SU-DHL-6 (cell line): ENCODE measurements at regions not wholly inside any gene's neighbourhood (a gene's known extent, or its start where the extent isn't known, plus 50 kb on each side); places are given as distances from the start of the nearest gene placed in this dataset.

Experiments used
- H2AFZ ChIP-seq: fragments of 200-600 bp; sonication (generic); 2 replicates; pipeline ENCODE4 v1.6.1; 2014; ENCODE audit warnings: low read depth, mild to moderate bottlenecking, moderate library complexity, mixed read lengths, antibody characterized with exemption, low read length; ENCODE audit not compliant: severe bottlenecking
- H3F3A ChIP-seq: fragments of 200-600 bp; shearing (Covaris generic); 2 replicates; pipeline ENCODE4 v1.6.0; 2016; ENCODE audit warnings: antibody characterized with exemption, mild to moderate bottlenecking; ENCODE audit not compliant: insufficient read depth
- H3K27ac ChIP-seq: fragments of 200-600 bp; sonication (generic); 2 replicates; pipeline ENCODE4 v1.5.1; 2016; ENCODE audit warnings: low read depth, mild to moderate bottlenecking, low read length, moderate library complexity, mixed read lengths
- H3K27me3 ChIP-seq: fragments of 200-600 bp; sonication (generic), shearing (Covaris generic); 2 replicates; pipeline ENCODE4 v1.6.0; 2014; ENCODE audit warnings: mild to moderate bottlenecking, low read length
- H3K36me3 ChIP-seq: fragments of 200-600 bp; sonication (generic); 2 replicates; pipeline ENCODE4 v1.6.1; 2014; ENCODE audit warnings: mild to moderate bottlenecking, low read length, mixed read lengths
- H3K4me2 ChIP-seq: fragments of 300-600, 200-600 bp; shearing (Covaris generic), sonication (generic); 2 replicates; pipeline ENCODE4 v1.6.0; 2014; ENCODE audit warnings: low read length, low read depth, mild to moderate bottlenecking; ENCODE audit not compliant: poor library complexity, severe bottlenecking
- H3K4me3 ChIP-seq: fragments of 200-600 bp; sonication (generic); 2 replicates; pipeline ENCODE4 v1.5.1; 2014; ENCODE audit warnings: antibody characterized with exemption, low read length, mild to moderate bottlenecking, mixed read lengths; ENCODE audit not compliant: insufficient read depth, poor library complexity, severe bottlenecking
- H3K79me2 ChIP-seq: fragments of 200-600 bp; sonication (generic); 2 replicates; pipeline ENCODE4 v1.6.1; 2014; ENCODE audit warnings: mild to moderate bottlenecking, low read length, moderate library complexity; ENCODE audit not compliant: insufficient read depth
- H3K9ac ChIP-seq: fragments of 200-600 bp; sonication (generic); 2 replicates; pipeline ENCODE4 v1.7.0; 2014; ENCODE audit warnings: mild to moderate bottlenecking, low read length
- H3K9me2 ChIP-seq: fragments of 200-600 bp; sonication (generic); replicated peaks from 2 replicates; pipeline ENCODE4 v1.6.1; 2014; ENCODE audit warnings: low read length; ENCODE audit not compliant: insufficient read depth
- H3K9me3 ChIP-seq: fragments of 200-600 bp; sonication (generic); 2 replicates; pipeline ENCODE4 v1.6.1; 2014; ENCODE audit warnings: low read length, mixed read lengths; ENCODE audit not compliant: insufficient read depth
- H4K20me1 ChIP-seq: fragments of 200-600 bp; sonication (generic); 2 replicates; pipeline ENCODE4 v1.6.1; 2014; ENCODE audit warnings: low read depth, mild to moderate bottlenecking, antibody characterized with exemption, low read length, moderate library complexity, mixed read lengths
- CTCF ChIP-seq: fragments of 200-600 bp; sonication (generic); IDR thresholded peaks from one replicate; pipeline ENCODE4 v1.5.1; 2017; ENCODE audit warnings: antibody characterized with exemption, mild to moderate bottlenecking, low read length, moderate library complexity; ENCODE audit not compliant: insufficient read depth, poor library complexity, severe bottlenecking
- EZH2phosphoT487 ChIP-seq: fragments of 200-600 bp; sonication (generic), shearing (Covaris generic); conservative IDR thresholded peaks from 2 replicates; pipeline ENCODE4 v1.6.1; 2018; ENCODE audit warnings: mild to moderate bottlenecking, antibody characterized with exemption, low read length, moderate library complexity, mixed read lengths

- TF ChIP-seq EZH2phosphoT487 (no peak), CTCF (no peak)
- no peaks in the 10 kb centered on the region for H4K20me1 ChIP-seq
Observed at GRCh38 chr6:114600381-114600780, 257.6 kb upstream of the HS3ST5 start.

GRCh38 chr6:114595591-114595990 is 252.8 kb upstream of the HS3ST5 start:
- Histone ChIP-seq H3K27ac (no peak overlapping the region), H3K36me3 (no peaks in the 10 kb centered on the region), H3K4me2 (no peak overlapping the region), H3K79me2 (no peaks in the 10 kb centered on the region), H4K20me1 (no peaks in the 10 kb centered on the region), H3K27me3 (no peaks in the 10 kb centered on the region), H3K9me2 (no peaks in the 10 kb centered on the region), H3F3A (no peaks in the 10 kb centered on the region), H2AFZ (no peak overlapping the region), H3K9ac (no peak overlapping the region), H3K9me3 (no peaks in the 10 kb centered on the region), H3K4me3 (no peak overlapping the region)
- TF ChIP-seq EZH2phosphoT487 (no peak), CTCF (no peak)

More at GRCh38 chr6:114600381-114600780, 257.6 kb upstream of the HS3ST5 start:
- Histone ChIP-seq H3K27ac (no peak overlapping the region), H2AFZ (no peak overlapping the region), H3K27me3 (no peaks in the 10 kb centered on the region), H3K4me2 (no peak overlapping the region), H3K36me3 (no peaks in the 10 kb centered on the region), H3K9me2 (no peaks in the 10 kb centered on the region), H3K9ac (no peak overlapping the region), H3K79me2 (no peaks in the 10 kb centered on the region), H3K9me3 (no peaks in the 10 kb centered on the region), H3K4me3 (no peak overlapping the region), H3F3A (no peaks in the 10 kb centered on the region)

- TF ChIP-seq CTCF: no peak
- TF ChIP-seq EZH2phosphoT487: no peak
Observed at GRCh38 chr6:114595186-114595585, 252.4 kb upstream of the HS3ST5 start.

More at GRCh38 chr6:114595186-114595585, 252.4 kb upstream of the HS3ST5 start:
- Histone ChIP-seq H3K9me3 (no peaks in the 10 kb centered on the region), H3K4me2 (no peak overlapping the region), H2AFZ (no peak overlapping the region), H3F3A (no peaks in the 10 kb centered on the region), H3K27ac (no peak overlapping the region), H3K9ac (no peak overlapping the region), H4K20me1 (no peaks in the 10 kb centered on the region), H3K4me3 (no peak overlapping the region), H3K36me3 (no peaks in the 10 kb centered on the region), H3K79me2 (no peaks in the 10 kb centered on the region), H3K27me3 (no peaks in the 10 kb centered on the region), H3K9me2 (no peaks in the 10 kb centered on the region)
